Upper lobe of left lung (tissue), 6 donors: ENCODE measurements at regions not wholly inside any gene's neighbourhood (a gene's known extent, or its start where the extent isn't known, plus 50 kb on each side); places are given as distances from the start of the nearest gene placed in this dataset.

Source experiments
- ATAC-seq, 2 donors: fragments of 200-7000 bp; cut with Tn5 transposase; one replicate each; pipeline ENCODE4 v1.9.1; 2022; ENCODE audit warnings: mild to moderate bottlenecking in 2 of 2, moderate library complexity in 2 of 2; ENCODE audit not compliant: low FRiP score in 2 of 2
- DNase-seq, 2 donors: peaks; one replicate each; pipeline ENCODE4 v3.0.0-alpha.2; 2019 to 2020
- H3K27ac ChIP-seq, 4 donors: fragments of 200-600 bp; sonication (generic); one replicate each; pipeline ENCODE4 v1.5.1; 2016 to 2019
- H3K27me3 ChIP-seq, 4 donors: fragments of 200-600 bp; sonication (generic); one replicate each; pipeline ENCODE4 v1.5.1; 2017 to 2019
- H3K36me3 ChIP-seq, 4 donors: fragments of 200-600 bp; sonication (generic); one replicate each; pipeline ENCODE4 v1.5.1; 2016 to 2019
- H3K4me1 ChIP-seq, 4 donors: fragments of 200-600 bp; sonication (generic); one replicate each; pipeline ENCODE4 v1.5.1; 2018 to 2019
- H3K4me3 ChIP-seq, 4 donors: fragments of 200-600 bp; sonication (generic); one replicate each; pipeline ENCODE4 v1.5.1; 2017 to 2019; ENCODE audit warnings: mild to moderate bottlenecking in 2 of 4, moderate library complexity in 1 of 4
- H3K9me3 ChIP-seq, 4 donors: fragments of 200-600 bp; sonication (generic); one replicate each; pipeline ENCODE4 v1.5.1; 2018 to 2019
- EP300 ChIP-seq, 4 donors: sonication (generic); formaldehyde crosslinking; IDR thresholded peaks; one replicate each; pipeline ENCODE4 v1.5.1; 2017; ENCODE audit warnings: antibody characterized with exemption in 4 of 4, control low read depth in 2 of 4
- POLR2A ChIP-seq, 4 donors: fragments of 450-650 bp; IDR thresholded peaks; one replicate each; pipeline ENCODE4 v1.5.1; 2016 to 2017; ENCODE audit warnings: antibody characterized with exemption in 4 of 4, mild to moderate bottlenecking in 2 of 4
- POLR2AphosphoS5 ChIP-seq, 2 donors: sonication (generic); formaldehyde crosslinking; IDR thresholded peaks; one replicate each; pipeline ENCODE4 v1.5.1; 2017; ENCODE audit warnings: antibody characterized with exemption in 2 of 2
- WGBS, 2 donors: methylation state at CpG; one replicate each; pipeline ENCODE4 v1.1.5; 2017 to 2018; 5-methylcytosine and 5-hydroxymethylcytosine counted together
- TF ChIP-seq, protein P1 (sequence below), 6 experiments: fragments of 450-650 bp in 4 of 6; fragments of 200-600 bp in 2 of 6; sonication (generic) in 2 of 6; IDR thresholded peaks; one replicate each; pipeline ENCODE4 v1.5.1; 2016 to 2019; ENCODE audit warnings: antibody characterized with exemption in 6 of 6
- donor health status: DM: no; HTN: no; CAD: no; lungs with moderate emphysema.
- donor health status: DM: no; HTN: yes; CAD: no; lungs with severe emphysema.

DNA sequence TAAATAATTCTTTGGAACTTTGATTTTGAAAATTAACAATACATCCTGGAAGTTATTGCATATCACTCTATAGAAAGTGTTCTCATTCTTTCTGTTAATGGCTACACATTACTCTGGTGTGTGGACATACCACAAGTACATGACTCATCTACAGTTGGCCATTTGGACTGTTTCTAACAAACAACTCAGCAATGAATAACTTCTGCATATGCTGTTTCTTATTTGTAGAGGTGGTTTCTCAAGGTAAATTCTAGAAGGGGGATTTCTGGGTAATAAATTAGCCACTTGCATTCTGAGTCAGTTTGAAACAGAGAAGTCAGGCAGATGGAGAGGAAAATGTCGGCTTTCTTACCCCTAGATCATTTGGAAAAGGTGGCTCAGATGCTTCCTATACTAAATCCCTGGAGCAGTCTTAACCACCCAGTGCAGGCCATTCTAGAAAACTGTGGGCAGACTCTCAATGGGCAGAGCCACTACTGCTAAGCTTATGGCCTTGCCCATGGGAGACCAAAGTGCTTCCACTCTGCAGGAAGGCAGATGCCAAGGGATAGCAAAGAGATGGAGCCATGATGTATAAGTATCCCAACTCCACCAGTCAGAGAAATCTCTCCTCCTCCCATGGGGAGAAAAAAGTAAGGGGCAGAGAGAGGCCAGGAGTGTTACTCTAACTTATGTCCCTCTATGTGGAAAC, 194.0 kb upstream of the PLPP4 start:
- Histone ChIP-seq H3K36me3 (no peaks in the 10 kb centered on the region), H3K27ac (no peak overlapping the region), H3K4me3 (no peak overlapping the region), H3K27me3 (no peaks in the 10 kb centered on the region), H3K9me3 (no peaks in the 10 kb centered on the region), H3K4me1 (no peaks in the 10 kb centered on the region)
- 83 to 100% methylated on average over 1 of the region's 1 CpG for WGBS, 2 donors
- no peak for DNase-seq
- TF ChIP-seq POLR2A (IDR thresholded peaks at IDR 0.05) (no peak), EP300 (IDR thresholded peaks at IDR 0.05) (no peak), POLR2AphosphoS5 (IDR thresholded peaks at IDR 0.05) (no peak)
- TF ChIP-seq, protein P1, sequence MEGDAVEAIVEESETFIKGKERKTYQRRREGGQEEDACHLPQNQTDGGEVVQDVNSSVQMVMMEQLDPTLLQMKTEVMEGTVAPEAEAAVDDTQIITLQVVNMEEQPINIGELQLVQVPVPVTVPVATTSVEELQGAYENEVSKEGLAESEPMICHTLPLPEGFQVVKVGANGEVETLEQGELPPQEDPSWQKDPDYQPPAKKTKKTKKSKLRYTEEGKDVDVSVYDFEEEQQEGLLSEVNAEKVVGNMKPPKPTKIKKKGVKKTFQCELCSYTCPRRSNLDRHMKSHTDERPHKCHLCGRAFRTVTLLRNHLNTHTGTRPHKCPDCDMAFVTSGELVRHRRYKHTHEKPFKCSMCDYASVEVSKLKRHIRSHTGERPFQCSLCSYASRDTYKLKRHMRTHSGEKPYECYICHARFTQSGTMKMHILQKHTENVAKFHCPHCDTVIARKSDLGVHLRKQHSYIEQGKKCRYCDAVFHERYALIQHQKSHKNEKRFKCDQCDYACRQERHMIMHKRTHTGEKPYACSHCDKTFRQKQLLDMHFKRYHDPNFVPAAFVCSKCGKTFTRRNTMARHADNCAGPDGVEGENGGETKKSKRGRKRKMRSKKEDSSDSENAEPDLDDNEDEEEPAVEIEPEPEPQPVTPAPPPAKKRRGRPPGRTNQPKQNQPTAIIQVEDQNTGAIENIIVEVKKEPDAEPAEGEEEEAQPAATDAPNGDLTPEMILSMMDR (IDR thresholded peaks at IDR 0.05) = no peak
- no peak for ATAC-seq

DNA sequence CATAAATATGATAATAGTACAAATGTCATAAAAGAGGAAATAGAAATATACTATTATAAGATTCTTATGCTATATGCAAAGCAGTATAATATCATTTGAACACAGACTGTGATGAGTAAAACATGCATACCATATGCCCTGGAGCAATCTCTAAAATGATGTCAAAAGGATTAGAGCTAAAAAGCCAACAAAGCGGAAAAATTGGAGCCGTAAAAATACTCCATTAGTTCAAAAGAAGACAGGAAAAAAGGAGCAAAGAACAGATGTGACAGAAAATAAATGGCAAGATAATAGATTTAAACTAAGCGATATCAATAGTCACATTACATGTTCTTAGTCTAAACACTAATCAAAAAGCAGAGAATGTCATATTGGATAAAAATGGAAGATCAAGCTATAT, 191.0 kb upstream of the PLPP4 start:
- no peak for ATAC-seq
- Histone ChIP-seq H3K4me3 (no peak overlapping the region), H3K27ac (no peak overlapping the region), H3K27me3 (no peaks in the 10 kb centered on the region), H3K9me3 (no peaks in the 10 kb centered on the region), H3K36me3 (no peaks in the 10 kb centered on the region), H3K4me1 (no peaks in the 10 kb centered on the region)
- TF ChIP-seq, protein P1 (IDR thresholded peaks at IDR 0.05) = no peak
- no peak for TF ChIP-seq EP300 (IDR thresholded peaks at IDR 0.05)
- TF ChIP-seq POLR2AphosphoS5 (IDR thresholded peaks at IDR 0.05) = no peak
- no peak for TF ChIP-seq POLR2A (IDR thresholded peaks at IDR 0.05)
- no peak for DNase-seq
- 87 to 95% methylated on average over 3 of the region's 3 CpGs for WGBS, 2 donors

DNA sequence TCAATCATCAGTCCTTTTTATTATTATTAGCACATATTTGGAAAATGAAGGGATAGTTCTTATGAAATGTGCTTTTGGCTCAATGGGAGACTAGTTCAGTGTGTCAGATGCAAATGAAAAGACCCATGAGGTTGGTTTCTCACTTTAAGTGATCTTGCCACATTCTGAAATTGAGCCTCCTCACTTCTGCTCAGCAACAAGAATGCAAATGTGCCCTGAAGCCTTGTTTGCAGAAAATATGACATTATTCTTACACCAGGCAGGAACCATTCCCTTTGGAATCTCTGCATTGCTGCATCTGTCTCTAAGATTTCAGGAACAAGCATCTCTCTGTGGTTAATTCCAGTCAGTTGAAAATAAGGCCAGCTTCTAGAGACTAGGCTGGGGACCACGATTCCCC, 186.1 kb upstream of the PLPP4 start:
- ATAC-seq (no peak), DNase-seq (no peak)
- Histone ChIP-seq H3K4me3 (no peak overlapping the region), H3K36me3 (no peaks in the 10 kb centered on the region), H3K9me3 (no peaks in the 10 kb centered on the region), H3K4me1 (no peaks in the 10 kb centered on the region), H3K27ac (no peak overlapping the region), H3K27me3 (no peaks in the 10 kb centered on the region)
- 67 to 75% methylated on average over 1 of the region's 1 CpG for WGBS, 2 donors
- TF ChIP-seq, protein P1 (IDR thresholded peaks at IDR 0.05) = no peak
- TF ChIP-seq POLR2AphosphoS5 (IDR thresholded peaks at IDR 0.05) (no peak), POLR2A (IDR thresholded peaks at IDR 0.05) (no peak), EP300 (IDR thresholded peaks at IDR 0.05) (no peak)

DNA sequence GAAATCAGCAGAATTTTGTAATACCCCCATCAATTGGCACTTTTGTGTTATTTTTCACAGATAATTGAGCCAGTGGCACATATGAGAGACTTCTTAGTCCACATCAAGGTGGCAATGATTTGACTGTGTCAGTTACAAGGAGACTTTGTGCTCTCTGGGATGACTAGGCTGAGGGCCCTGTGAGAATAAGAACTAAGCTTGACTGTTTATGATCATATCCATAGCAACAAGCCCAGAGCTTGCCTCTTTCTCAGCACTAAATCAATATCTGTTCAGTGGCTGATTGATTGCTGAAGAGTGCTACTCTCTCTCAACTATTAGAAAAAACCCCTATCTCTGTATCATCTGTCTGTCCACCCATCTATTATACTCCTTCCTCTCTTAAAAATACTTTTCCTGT, 185.3 kb upstream of the PLPP4 start:
- no peaks in the 10 kb centered on the region for H3K4me1 ChIP-seq
- ATAC-seq (no peak), DNase-seq (no peak)
- H3K36me3 ChIP-seq = no peaks in the 10 kb centered on the region
- no peak overlapping the region for H3K27ac ChIP-seq
- H3K4me3 ChIP-seq = no peak overlapping the region
- no peaks in the 10 kb centered on the region for H3K27me3 ChIP-seq
- no peak for TF ChIP-seq POLR2AphosphoS5 (IDR thresholded peaks at IDR 0.05)
- TF ChIP-seq EP300 (IDR thresholded peaks at IDR 0.05) = no peak
- TF ChIP-seq, protein P1 (IDR thresholded peaks at IDR 0.05) = no peak
- no peak for TF ChIP-seq POLR2A (IDR thresholded peaks at IDR 0.05)
- no peaks in the 10 kb centered on the region for H3K9me3 ChIP-seq

DNA sequence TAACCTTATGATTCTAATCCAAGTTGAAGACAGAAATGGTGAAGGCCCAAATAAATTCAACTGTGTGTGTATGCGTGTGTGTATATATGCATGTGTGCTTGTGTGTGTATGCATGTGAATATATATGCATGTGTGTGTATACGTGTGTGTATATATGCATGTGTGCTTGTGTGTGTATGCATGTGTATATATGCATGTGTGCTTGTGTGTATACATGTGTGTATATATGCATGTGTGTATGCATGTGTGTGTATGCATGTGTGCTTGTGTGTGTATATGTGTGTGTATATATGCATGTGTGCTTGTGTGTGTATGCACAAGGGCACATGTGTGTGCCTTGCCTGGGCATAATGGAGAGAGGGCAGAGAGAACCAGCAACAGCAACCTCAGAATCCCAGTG, 184.7 kb upstream of the PLPP4 start:
- Histone ChIP-seq H3K4me1 (no peaks in the 10 kb centered on the region), H3K27ac (no peak overlapping the region), H3K4me3 (no peak overlapping the region), H3K36me3 (no peaks in the 10 kb centered on the region), H3K9me3 (no peaks in the 10 kb centered on the region), H3K27me3 (no peaks in the 10 kb centered on the region)
- whole genome bisulfite sequencing, 2 donors = 90 to 95% methylated on average over 2 of the region's 2 CpGs
- ATAC-seq (no peak), DNase-seq (no peak)
- TF ChIP-seq, protein P1 (IDR thresholded peaks at IDR 0.05) = no peak
- TF ChIP-seq POLR2A (IDR thresholded peaks at IDR 0.05) (no peak), POLR2AphosphoS5 (IDR thresholded peaks at IDR 0.05) (no peak)
